Kidney epithelial cell (primary cell): ENCODE measurements at regions not wholly inside any gene's neighbourhood (a gene's known extent, or its start where the extent isn't known, plus 50 kb on each side); places are given as distances from the start of the nearest gene placed in this dataset.

Source experiments
- DNase-seq: peaks from one replicate; pipeline ENCODE4 v3.0.0-alpha.2; 2010; ENCODE audit warnings: low read depth
- H3K27me3 ChIP-seq: 2 replicates; pipeline ENCODE4 v1.6.0; 2011; ENCODE audit warnings: low read length; ENCODE audit not compliant: control insufficient read depth, insufficient read depth
- H3K36me3 ChIP-seq: 2 replicates; pipeline ENCODE4 v1.5.1; 2011; ENCODE audit warnings: low read length; ENCODE audit not compliant: control insufficient read depth, insufficient read depth
- H3K4me3 ChIP-seq: 2 replicates; pipeline ENCODE4 v1.5.1; 2011; ENCODE audit warnings: low read depth, mild to moderate bottlenecking, control low read depth, low read length
- CTCF ChIP-seq: IDR thresholded peaks from 2 replicates; pipeline ENCODE4 v1.5.1; 2011; ENCODE audit warnings: mild to moderate bottlenecking, moderate library complexity, low read length, control low read depth, inconsistent platforms; ENCODE audit not compliant: insufficient read depth, poor library complexity, severe bottlenecking

GRCh38 chr6:90764001-90764400, 177.1 kb upstream of the MAP3K7 start:
- no peak for TF ChIP-seq CTCF
- DNase-seq, result no peak
- no peak overlapping the region for H3K4me3 ChIP-seq

GRCh38 chr6:90759664-90760063, 172.8 kb upstream of the MAP3K7 start:
- H3K36me3 ChIP-seq, result no peaks in the 10 kb centered on the region
- no peak for DNase-seq
- no peaks in the 10 kb centered on the region for H3K27me3 ChIP-seq
- H3K4me3 ChIP-seq, result no peak overlapping the region
- no peak for TF ChIP-seq CTCF

More at GRCh38 chr6:90764001-90764400, 177.1 kb upstream of the MAP3K7 start:
- no peaks in the 10 kb centered on the region for H3K27me3 ChIP-seq
- H3K36me3 ChIP-seq, result no peaks in the 10 kb centered on the region

GRCh38 chr6:90758741-90759140, 171.9 kb upstream of the MAP3K7 start:
- no peak for DNase-seq
- TF ChIP-seq CTCF, result no peak
- Histone ChIP-seq H3K27me3 (no peaks in the 10 kb centered on the region), H3K4me3 (no peak overlapping the region), H3K36me3 (no peaks in the 10 kb centered on the region)

- Histone ChIP-seq H3K27me3 (no peaks in the 10 kb centered on the region), H3K36me3 (no peaks in the 10 kb centered on the region), H3K4me3 (no peak overlapping the region)
- no peak for DNase-seq
- TF ChIP-seq CTCF, result no peak
These were observed 167.2 kb upstream of the MAP3K7 start for GRCh38 chr6:90753820-90754643.

GRCh38 chr6:90739802-90740201, 152.9 kb upstream of the MAP3K7 start:
- no peaks in the 10 kb centered on the region for H3K36me3 ChIP-seq
- no peak for DNase-seq
- H3K27me3 ChIP-seq, result no peaks in the 10 kb centered on the region

More at GRCh38 chr6:90739802-90740201, 152.9 kb upstream of the MAP3K7 start:
- H3K4me3 ChIP-seq, result no peak overlapping the region
- TF ChIP-seq CTCF, result no peak
